A673 (cell line): ENCODE measurements at regions not wholly inside any gene's neighbourhood (a gene's known extent, or its start where the extent isn't known, plus 50 kb on each side); places are given as distances from the start of the nearest gene placed in this dataset.

ENCODE experiments used
- BruUV-seq: library from RNA; stranded (reverse); fragments of 400-500 nt; replicated peaks from 2 replicates; lab custom pipeline; 2021; lab: Mats Ljungman, UMichigan
- CTCF ChIA-PET: fragments of 300-600 bp; sonication (Branson Sonifier 250); formaldehyde crosslinking; loops from one replicate; lab custom pipeline; 2022; ENCODE audit warnings: antibody characterized with exemption; lab: Charles Lee
- POLR2A ChIA-PET: fragments of 300-600 bp; sonication (Branson Sonifier 250); formaldehyde crosslinking; loops from one replicate; lab custom pipeline; 2022; ENCODE audit warnings: antibody characterized with exemption; ENCODE audit not compliant: low non-redundant PET; lab: Charles Lee
- DNase-seq: peaks from one replicate; pipeline ENCODE4 v3.0.0-alpha.2; 2015; ENCODE audit warnings: low spot score
- H3K27ac ChIP-seq: fragments of 200-600 bp; sonication (generic); 2 replicates; pipeline ENCODE4 v1.5.1; 2016; ENCODE audit warnings: mixed run types, low read depth, mild to moderate bottlenecking, mixed read lengths, antibody characterized with exemption, low read length; ENCODE audit not compliant: poor library complexity, severe bottlenecking
- H3K27me3 ChIP-seq: fragments of 200-600 bp; sonication (generic); replicated peaks from 2 replicates; pipeline ENCODE4 v1.6.1; 2017; ENCODE audit warnings: mixed run types, low read depth, mild to moderate bottlenecking, mixed read lengths, antibody characterized with exemption, low read length; ENCODE audit not compliant: insufficient read depth, poor library complexity
- H3K36me3 ChIP-seq: fragments of 200-600 bp; sonication (generic); 2 replicates; pipeline ENCODE4 v1.6.1; 2016; ENCODE audit warnings: mixed run types, mild to moderate bottlenecking, mixed read lengths, antibody characterized with exemption, low read length; ENCODE audit not compliant: insufficient read depth, poor library complexity, severe bottlenecking
- H3K4me1 ChIP-seq: fragments of 200-600 bp; sonication (generic); 2 replicates; pipeline ENCODE4 v1.6.1; 2017; ENCODE audit warnings: mixed run types, mild to moderate bottlenecking, mixed read lengths, antibody characterized with exemption, low read length; ENCODE audit not compliant: insufficient read depth, poor library complexity, severe bottlenecking
- H3K4me3 ChIP-seq: fragments of 200-600 bp; sonication (generic); 2 replicates; pipeline ENCODE4 v1.5.1; 2016; ENCODE audit warnings: low read depth, mixed run types, mild to moderate bottlenecking, mixed read lengths, low read length; ENCODE audit not compliant: poor library complexity, severe bottlenecking
- H3K9me3 ChIP-seq: fragments of 200-600 bp; sonication (generic); 2 replicates; pipeline ENCODE4 v1.6.1; 2016; ENCODE audit warnings: mixed run types, low read depth, mild to moderate bottlenecking, mixed read lengths, antibody characterized with exemption, low read length; ENCODE audit not compliant: poor library complexity, severe bottlenecking
- EZH2 ChIP-seq: fragments of 200-600 bp; sonication (generic); IDR thresholded peaks from 2 replicates; pipeline ENCODE4 v1.6.1; 2017; ENCODE audit warnings: borderline replicate concordance, low read depth, mild to moderate bottlenecking, mixed read lengths, antibody characterized with exemption, low read length; ENCODE audit not compliant: poor library complexity, severe bottlenecking
- intact Hi-C: fragments of 100-400 bp; cut with micrococcal nuclease; formaldehyde crosslinking; loops from one replicate; pipeline ENCODE4 v1.10.0; 2022; ENCODE audit not compliant: unreplicated experiment
- TF ChIP-seq, protein P1 (sequence below): fragments of 300-800, 200-600 bp; sonication (generic); conservative IDR thresholded peaks from 2 replicates; pipeline ENCODE4 v1.5.1; 2017; ENCODE audit warnings: low read depth, mild to moderate bottlenecking, antibody characterized with exemption, low read length, moderate library complexity, mixed read lengths

DNA sequence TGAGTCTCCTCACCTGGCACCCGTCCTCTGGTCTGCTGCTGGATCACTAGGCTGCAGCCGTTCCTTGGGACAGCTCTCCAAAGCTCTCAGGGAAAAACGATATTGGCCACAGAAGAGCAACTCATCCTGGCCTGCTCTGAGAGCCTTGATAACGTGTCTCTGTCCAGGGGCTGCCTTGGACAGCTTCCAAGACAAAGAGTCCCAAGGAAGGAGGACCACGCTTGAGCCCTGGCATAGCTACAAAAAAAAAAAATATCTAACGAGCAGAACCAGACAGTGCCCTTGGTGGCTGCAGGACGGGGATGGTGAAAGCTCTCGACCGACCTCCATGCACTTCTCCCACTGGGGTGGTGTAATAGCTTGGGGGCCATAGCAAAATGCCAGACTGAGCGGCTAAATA, 589.6 kb downstream of the NPHP4 start:
- H3K4me3 ChIP-seq: no peak overlapping the region
- H3K27me3 ChIP-seq: no peaks in the 10 kb centered on the region
- H3K9me3 ChIP-seq: no peaks in the 10 kb centered on the region
- ChIA-PET CTCF (no interaction called here), POLR2A (no interaction called here)
- BruUV-seq: no TSS peak
- intact Hi-C loops: no loop called here
- H3K4me1 ChIP-seq: no peaks in the 10 kb centered on the region
- DNase-seq: no peak
- H3K27ac ChIP-seq: no peak overlapping the region
- H3K36me3 ChIP-seq: no peaks in the 10 kb centered on the region
- TF ChIP-seq, protein P1, sequence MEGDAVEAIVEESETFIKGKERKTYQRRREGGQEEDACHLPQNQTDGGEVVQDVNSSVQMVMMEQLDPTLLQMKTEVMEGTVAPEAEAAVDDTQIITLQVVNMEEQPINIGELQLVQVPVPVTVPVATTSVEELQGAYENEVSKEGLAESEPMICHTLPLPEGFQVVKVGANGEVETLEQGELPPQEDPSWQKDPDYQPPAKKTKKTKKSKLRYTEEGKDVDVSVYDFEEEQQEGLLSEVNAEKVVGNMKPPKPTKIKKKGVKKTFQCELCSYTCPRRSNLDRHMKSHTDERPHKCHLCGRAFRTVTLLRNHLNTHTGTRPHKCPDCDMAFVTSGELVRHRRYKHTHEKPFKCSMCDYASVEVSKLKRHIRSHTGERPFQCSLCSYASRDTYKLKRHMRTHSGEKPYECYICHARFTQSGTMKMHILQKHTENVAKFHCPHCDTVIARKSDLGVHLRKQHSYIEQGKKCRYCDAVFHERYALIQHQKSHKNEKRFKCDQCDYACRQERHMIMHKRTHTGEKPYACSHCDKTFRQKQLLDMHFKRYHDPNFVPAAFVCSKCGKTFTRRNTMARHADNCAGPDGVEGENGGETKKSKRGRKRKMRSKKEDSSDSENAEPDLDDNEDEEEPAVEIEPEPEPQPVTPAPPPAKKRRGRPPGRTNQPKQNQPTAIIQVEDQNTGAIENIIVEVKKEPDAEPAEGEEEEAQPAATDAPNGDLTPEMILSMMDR: no peak
- no peak for TF ChIP-seq EZH2

DNA sequence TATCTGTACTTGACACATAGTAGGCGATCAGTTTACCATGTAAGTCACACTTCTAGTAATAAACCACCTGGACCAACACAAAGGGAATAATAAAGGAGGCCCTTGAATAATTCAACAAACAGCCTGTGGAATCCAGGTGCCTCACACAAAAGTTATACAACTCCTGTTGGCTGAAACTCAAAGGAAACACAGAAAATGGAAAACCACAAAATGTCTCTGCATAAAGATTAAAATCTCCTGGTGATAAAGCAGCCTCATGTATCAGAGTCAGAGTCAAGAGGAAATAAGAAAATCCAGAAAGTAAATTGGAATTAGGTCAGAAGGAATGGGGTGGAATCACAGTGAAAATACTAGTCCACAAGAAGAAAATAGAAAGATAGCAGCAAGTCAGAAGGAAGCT, 592.5 kb downstream of the NPHP4 start:
- no peaks in the 10 kb centered on the region for H3K36me3 ChIP-seq
- POLR2A ChIA-PET: no interaction called here
- no peaks in the 10 kb centered on the region for H3K4me1 ChIP-seq
- no peaks in the 10 kb centered on the region for H3K27me3 ChIP-seq
- no peak overlapping the region for H3K27ac ChIP-seq
- TF ChIP-seq EZH2: no peak
- TF ChIP-seq, protein P1: no peak
- H3K4me3 ChIP-seq: no peak overlapping the region
- BruUV-seq: no TSS peak
- intact Hi-C loops: no loop called here
- no peaks in the 10 kb centered on the region for H3K9me3 ChIP-seq
- CTCF ChIA-PET: no interaction called here
- DNase-seq: no peak

DNA sequence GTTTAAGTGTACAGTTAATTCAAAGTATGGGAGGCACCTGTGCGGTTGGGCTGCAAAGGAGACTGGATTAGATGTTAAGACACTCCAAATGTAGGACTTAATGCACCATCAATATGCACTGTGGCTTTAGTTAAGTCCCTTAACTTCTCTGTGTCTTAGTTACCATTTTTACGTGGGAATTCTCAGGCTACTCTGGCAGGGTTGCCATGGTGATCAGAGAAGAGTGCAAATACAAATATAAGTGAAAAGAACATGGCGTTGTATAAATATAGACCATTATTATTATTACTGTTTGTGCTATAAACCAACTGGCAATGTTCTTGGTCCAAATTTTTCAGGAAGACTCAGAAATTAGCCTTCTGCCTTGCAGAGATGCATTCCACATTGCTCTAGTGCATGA, 595.6 kb downstream of the NPHP4 start:
- no peaks in the 10 kb centered on the region for H3K36me3 ChIP-seq
- TF ChIP-seq, protein P1: no peak
- TF ChIP-seq EZH2: no peak
- no peaks in the 10 kb centered on the region for H3K4me1 ChIP-seq
- CTCF ChIA-PET: no interaction called here
- H3K9me3 ChIP-seq: no peaks in the 10 kb centered on the region
- H3K4me3 ChIP-seq: no peak overlapping the region
- BruUV-seq: no TSS peak
- intact Hi-C loops: no loop called here
- POLR2A ChIA-PET: no interaction called here
- DNase-seq: no peak
- no peaks in the 10 kb centered on the region for H3K27me3 ChIP-seq
- no peak overlapping the region for H3K27ac ChIP-seq
